ENCODE measurements at regions not wholly inside any gene's neighbourhood (a gene's known extent, or its start where the extent isn't known, plus 50 kb on each side); places are given as distances from the start of the nearest gene placed in this dataset.

DNA sequence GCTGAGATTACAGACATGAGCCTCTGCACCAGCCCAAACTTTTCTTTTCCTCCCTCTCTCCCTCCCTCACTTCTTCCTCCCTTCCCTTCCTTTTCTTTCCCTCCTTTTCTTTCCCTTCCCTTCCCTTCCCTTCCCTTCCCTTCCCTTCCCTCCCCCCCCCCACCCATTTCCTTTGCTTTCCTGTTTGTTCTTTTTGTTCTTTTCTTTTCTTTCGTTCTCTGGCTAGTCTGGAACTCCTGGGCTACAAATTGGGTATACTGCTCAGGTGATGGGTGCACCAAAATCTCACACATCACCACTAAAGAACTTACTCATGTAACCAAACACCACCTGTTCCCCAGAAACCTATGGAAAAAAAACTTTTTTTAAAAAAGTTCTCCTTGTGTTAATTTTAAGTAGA, 174.8 kb upstream of the CHODL start:
- TF ChIP-seq CTCF (conservative IDR thresholded peaks at IDR 0.05 in 1 of 2, IDR thresholded peaks at IDR 0.05 in 1 of 2; ENCODE audit: extremely low read depth in 1 of 2, insufficient read depth in 1 of 2, low read depth in 1 of 2, low read length in 2 of 2) (no peak), EZH2 (IDR thresholded peaks at IDR 0.05; ENCODE audit: borderline replicate concordance, low read length) (no peak)

All from mammary epithelial cell (primary cell).